Tibial nerve (tissue), 3 donors: ENCODE measurements at regions not wholly inside any gene's neighbourhood (a gene's known extent, or its start where the extent isn't known, plus 50 kb on each side); places are given as distances from the start of the nearest gene placed in this dataset.

Experiments
- POLR2A ChIP-seq, 2 donors: fragments of 450-650 bp; IDR thresholded peaks; one replicate each; pipeline ENCODE4 v1.6.1; 2017; ENCODE audit warnings: antibody characterized with exemption in 2 of 2, mild to moderate bottlenecking in 2 of 2, moderate library complexity in 2 of 2
- TF ChIP-seq, protein P1 (sequence below), 5 experiments: fragments of 200-600 bp in 3 of 5; fragments of 450-650 bp in 2 of 5; sonication (generic) in 3 of 5; IDR thresholded peaks; one replicate each; pipeline ENCODE4 v1.5.1; 2016 to 2019; ENCODE audit warnings: antibody characterized with exemption in 5 of 5, mild to moderate bottlenecking in 3 of 5, moderate library complexity in 2 of 5

DNA sequence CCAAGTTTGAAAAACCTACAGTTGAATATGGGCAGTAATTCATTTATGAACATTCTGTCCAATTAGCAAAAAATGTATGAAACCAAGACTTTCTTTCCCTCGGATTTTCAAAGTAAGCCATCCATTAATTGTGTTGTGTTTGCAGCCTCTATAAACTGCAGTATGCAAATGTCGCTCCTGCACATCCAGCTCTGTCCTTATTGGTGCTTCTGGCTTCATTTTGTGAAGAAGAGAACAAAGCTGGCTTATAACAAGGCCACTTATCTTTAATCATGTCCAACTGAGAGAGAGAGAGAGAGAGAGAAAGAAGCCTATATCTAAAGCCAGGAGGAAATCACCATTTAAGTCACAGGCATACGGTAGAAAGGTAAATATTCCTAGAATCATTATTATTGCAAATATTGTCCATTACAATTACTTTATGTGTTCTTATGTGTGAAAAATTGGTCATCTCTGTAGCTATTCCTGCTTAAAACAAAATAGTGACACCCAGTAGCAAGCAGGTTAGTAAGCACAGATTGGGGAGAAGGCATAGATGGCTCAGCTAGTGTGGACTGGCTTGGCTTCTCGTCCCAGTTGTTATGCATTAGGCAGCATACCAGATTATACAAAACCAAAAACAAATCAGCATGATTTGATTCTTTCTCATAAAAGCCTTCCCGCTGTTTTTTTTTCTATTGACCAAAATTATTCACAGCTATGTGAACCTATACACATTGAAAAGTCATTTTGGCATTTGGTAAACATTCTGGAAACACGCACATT, 726.4 kb upstream of the SOX11 start:
- TF ChIP-seq POLR2A (IDR thresholded peaks at IDR 0.05) = no peak
- TF ChIP-seq, protein P1, sequence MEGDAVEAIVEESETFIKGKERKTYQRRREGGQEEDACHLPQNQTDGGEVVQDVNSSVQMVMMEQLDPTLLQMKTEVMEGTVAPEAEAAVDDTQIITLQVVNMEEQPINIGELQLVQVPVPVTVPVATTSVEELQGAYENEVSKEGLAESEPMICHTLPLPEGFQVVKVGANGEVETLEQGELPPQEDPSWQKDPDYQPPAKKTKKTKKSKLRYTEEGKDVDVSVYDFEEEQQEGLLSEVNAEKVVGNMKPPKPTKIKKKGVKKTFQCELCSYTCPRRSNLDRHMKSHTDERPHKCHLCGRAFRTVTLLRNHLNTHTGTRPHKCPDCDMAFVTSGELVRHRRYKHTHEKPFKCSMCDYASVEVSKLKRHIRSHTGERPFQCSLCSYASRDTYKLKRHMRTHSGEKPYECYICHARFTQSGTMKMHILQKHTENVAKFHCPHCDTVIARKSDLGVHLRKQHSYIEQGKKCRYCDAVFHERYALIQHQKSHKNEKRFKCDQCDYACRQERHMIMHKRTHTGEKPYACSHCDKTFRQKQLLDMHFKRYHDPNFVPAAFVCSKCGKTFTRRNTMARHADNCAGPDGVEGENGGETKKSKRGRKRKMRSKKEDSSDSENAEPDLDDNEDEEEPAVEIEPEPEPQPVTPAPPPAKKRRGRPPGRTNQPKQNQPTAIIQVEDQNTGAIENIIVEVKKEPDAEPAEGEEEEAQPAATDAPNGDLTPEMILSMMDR (IDR thresholded peaks at IDR 0.05) = no peak
